ENCODE measurements at regions not wholly inside any gene's neighbourhood (a gene's known extent, or its start where the extent isn't known, plus 50 kb on each side); places are given as distances from the start of the nearest gene placed in this dataset.

- TF ChIP-seq, protein P1, sequence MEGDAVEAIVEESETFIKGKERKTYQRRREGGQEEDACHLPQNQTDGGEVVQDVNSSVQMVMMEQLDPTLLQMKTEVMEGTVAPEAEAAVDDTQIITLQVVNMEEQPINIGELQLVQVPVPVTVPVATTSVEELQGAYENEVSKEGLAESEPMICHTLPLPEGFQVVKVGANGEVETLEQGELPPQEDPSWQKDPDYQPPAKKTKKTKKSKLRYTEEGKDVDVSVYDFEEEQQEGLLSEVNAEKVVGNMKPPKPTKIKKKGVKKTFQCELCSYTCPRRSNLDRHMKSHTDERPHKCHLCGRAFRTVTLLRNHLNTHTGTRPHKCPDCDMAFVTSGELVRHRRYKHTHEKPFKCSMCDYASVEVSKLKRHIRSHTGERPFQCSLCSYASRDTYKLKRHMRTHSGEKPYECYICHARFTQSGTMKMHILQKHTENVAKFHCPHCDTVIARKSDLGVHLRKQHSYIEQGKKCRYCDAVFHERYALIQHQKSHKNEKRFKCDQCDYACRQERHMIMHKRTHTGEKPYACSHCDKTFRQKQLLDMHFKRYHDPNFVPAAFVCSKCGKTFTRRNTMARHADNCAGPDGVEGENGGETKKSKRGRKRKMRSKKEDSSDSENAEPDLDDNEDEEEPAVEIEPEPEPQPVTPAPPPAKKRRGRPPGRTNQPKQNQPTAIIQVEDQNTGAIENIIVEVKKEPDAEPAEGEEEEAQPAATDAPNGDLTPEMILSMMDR (IDR thresholded peaks at IDR 0.05), result no peak
- no peak for TF ChIP-seq POLR2A (IDR thresholded peaks at IDR 0.05)
Observed at GRCh38 chr12:125218952-125219351, 153.7 kb downstream of the AACS start.
